GM12891 (cell line): ENCODE measurements at regions not wholly inside any gene's neighbourhood (a gene's known extent, or its start where the extent isn't known, plus 50 kb on each side); places are given as distances from the start of the nearest gene placed in this dataset.

Source experiments
- POLR2A ChIP-seq: IDR thresholded peaks from 2 replicates; pipeline ENCODE4 v1.6.1; 2011; ENCODE audit warnings: low read depth, low read length, control low read depth
- POLR2AphosphoS5 ChIP-seq: IDR thresholded peaks from 2 replicates; pipeline ENCODE4 v1.6.1; 2011; ENCODE audit warnings: low read depth, low read length, control low read depth
- TAF1 ChIP-seq: IDR thresholded peaks from 2 replicates; pipeline ENCODE4 v1.6.1; 2011; ENCODE audit warnings: low read depth, low read length, control low read depth

- TF ChIP-seq POLR2AphosphoS5 (no peak), POLR2A (no peak), TAF1 (no peak)
Measured at GRCh38 chrX:20445109-20445508, 178.4 kb upstream of the RPS6KA3 start.
